Left ventricle myocardium superior (tissue), 1 donor: ENCODE measurements at regions not wholly inside any gene's neighbourhood (a gene's known extent, or its start where the extent isn't known, plus 50 kb on each side); places are given as distances from the start of the nearest gene placed in this dataset.

ENCODE experiments used
- ATAC-seq: fragments of 200-7000 bp; cut with Tn5 transposase; one replicate; pipeline ENCODE4 v1.9.1; 2020; ENCODE audit warnings: mild to moderate bottlenecking, moderate library complexity
- DNase-seq: peaks from one replicate; pipeline ENCODE4 v3.0.0-alpha.2; 2020
- intact Hi-C: fragments of 100-400 bp; cut with micrococcal nuclease; formaldehyde crosslinking; loops from one replicate; pipeline ENCODE4 v1.11.0; 2022
- donor health status: DM: no; HTN: yes; CAD: no; lungs with severe emphysema.

DNA sequence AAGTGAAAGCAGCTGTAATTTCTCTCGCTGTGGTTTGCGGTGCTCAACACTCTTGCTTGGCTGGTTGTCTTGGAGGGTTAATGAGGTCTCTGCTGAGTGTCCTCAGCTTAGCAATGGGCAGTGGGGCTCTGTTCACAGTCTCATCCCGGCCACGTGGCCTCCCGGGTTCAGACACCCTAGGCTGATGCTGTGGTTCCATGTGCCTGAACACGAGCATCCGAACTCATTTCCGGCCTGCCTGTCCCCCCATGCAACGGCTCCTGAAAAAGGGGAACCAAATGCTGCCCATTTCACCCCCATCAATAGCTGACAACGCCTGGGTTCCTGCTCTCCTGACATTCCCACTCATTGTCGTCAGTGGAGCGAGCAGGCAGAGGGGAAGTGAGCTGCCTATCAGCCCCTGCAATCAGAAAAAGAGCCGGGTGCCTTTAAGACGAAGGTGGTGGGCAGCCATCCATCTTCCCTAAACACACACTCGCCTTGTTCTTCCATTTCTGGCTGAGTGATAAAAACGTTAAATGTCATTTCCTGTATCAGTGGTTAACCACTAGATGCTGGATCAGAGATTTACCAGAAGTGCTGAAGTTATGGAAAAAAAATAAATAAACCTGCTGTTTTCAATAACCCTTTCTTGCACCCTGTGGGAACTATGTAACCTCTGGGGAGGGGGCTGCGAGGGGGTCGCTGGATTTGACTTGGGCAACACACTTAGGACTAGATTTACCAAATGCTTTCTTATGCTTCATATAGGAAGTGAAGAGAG lies 60.3 kb upstream of the BCL2L14 start:
- DNase-seq (peak; percentile 57), ATAC-seq (peak; percentile 76)
- intact Hi-C loops: no loop called here

DNA sequence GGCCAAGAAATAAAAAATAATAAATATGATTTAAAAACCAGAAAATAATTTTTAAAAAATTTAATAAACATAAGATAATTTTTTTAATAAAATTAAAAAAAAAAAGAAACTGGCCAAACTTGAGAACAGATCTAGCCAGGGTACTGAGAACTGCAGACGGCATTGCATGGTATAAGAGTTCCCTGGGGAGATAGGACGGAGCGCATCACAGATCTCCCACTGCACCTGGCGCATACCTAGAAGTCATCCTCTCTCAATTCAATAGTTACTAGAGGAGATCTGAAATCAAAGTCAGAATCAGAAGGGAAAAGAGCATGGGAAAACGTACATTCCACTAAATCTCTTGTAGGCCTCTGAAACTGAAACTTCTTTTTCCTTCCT lies 58.9 kb upstream of the BCL2L14 start:
- intact Hi-C loops: no loop called here
- ATAC-seq (no peak), DNase-seq (no peak)

DNA sequence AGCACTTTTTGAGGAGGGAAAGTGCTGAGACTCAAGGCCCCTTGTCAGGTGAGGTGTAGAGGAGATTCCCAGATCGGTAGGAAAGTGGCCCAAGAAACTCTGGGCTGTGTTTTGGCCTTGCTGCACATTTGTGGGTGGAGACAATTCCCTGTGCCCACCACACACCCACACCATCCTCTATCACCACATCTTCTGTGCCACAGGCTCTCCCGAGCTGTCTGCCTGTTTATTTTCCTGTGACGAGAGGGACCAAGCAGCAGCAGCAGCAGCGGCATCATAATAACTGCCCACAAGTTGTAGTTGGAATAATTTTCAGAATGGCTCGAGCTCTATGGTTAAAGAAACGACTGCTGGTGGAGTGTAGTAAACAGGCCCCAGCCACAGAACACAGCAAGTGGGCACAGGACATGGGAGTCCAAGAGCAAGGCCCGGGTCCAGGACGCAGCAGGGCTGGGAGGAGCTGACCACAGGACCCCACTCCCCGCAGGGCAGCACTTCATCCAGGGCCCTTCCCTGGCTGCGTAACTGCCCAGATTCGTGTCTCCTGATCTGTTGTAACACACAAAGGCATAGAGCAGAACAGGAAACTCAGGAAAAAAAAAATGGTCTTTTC lies 55.6 kb upstream of the BCL2L14 start:
- intact Hi-C loops: no loop called here
- DNase-seq (no peak), ATAC-seq (no peak)

DNA sequence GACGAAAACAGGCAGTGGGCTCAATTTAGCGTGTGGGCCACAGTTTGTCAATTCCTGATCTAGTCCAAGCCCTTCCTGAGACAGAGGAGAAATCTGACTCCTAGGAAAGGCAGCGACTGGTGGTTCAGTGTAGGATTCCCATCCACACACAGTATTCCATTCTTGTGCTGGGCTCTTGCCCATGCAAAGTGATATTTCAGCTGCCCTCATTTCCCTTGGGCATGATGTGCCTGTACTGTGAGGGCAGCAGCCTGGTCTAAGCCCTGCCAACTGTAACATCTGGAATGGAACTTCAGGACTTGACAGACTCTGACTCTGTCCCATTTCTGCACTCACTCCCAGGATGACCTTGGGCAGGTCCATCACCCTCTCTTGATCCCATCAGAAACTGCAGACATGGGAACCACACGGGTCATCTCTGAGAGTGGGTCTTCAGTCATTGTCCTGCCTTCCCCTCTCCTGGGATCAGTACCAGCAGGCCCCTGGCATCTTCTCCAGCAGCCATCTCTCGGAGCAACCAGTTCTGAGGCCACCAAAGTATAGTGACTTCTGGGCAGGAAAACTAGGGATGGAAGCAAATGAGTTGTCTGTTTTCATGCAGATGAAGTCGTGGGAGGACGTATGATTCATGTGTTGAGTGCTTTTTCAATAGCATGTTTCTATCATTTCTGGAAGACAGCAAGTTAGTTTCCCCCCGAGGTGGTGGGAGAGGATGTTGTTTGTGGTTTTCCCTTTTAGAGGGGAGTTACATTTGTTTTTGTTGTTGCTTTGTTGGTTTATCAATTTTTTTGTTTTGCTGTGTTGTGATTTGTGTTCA lies 54.2 kb upstream of the BCL2L14 start:
- peak; percentile 40 for ATAC-seq
- DNase-seq: no peak
- intact Hi-C loops: no loop called here

DNA sequence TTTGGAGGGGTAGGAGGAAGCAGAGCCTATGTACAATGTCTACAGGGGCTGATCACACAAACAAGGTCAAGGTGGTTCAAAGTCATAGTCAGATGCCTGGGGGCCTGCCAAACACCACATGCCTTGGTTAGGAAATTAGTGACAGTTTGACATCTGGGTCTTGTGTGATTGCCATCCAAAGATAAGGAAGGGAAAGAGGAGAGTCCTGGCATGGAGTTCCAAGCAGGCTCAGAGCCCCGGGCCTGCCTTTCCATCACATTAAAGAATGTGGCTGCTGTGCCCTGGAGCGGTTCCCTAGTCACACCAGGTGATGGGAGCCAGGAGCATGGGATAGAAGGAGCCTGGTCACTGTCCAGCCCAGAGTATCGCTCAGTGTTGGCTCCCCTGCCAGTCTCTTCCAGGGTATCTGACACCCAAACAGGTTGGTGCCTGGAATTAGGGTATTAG lies 53.6 kb upstream of the BCL2L14 start:
- ATAC-seq (peak; percentile 88), DNase-seq (peak; percentile 47)
- intact Hi-C loops: no loop called here

DNA sequence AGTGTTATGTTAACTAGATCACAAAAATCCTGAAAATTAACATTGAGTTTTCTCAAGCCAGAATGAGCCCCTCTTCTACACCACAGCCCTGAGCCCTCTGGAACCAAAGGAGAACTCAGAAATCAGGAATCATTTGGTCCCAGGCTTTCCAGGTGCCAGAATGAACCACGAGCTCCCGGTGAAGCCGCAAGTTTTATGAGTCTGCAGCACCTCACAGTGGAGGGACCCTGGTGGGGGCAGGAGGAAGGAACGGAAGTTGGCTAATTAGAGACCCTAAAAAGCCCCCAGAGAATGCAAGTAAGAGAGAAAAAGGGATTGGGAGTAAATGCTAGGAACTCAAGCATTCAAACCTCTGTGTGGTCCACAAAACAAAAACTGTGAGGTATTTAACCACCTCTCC lies 52.9 kb upstream of the BCL2L14 start:
- peak; percentile 62 for ATAC-seq
- intact Hi-C loops: no loop called here
- no peak for DNase-seq

DNA sequence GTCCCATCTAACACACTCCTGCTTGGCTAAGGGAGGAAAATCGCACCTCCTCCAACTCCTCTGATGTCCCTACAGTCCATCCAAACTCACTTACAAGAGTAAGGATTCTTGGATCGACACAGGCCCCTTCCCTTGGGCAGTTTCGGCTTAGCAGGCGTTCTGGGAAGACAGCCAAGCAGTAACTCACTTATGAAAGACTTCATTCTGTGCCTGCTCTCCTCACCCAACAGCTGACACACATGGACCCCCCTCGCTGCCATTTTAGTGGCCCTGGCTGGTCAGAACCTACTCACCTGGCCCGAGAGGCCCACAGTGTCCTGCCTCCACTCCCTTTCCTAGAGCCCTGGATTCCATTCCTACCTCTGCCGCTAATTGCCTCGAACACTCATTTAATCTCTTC lies 52.3 kb upstream of the BCL2L14 start:
- peak; percentile 50 for ATAC-seq
- intact Hi-C loops: no loop called here
- no peak for DNase-seq

DNA sequence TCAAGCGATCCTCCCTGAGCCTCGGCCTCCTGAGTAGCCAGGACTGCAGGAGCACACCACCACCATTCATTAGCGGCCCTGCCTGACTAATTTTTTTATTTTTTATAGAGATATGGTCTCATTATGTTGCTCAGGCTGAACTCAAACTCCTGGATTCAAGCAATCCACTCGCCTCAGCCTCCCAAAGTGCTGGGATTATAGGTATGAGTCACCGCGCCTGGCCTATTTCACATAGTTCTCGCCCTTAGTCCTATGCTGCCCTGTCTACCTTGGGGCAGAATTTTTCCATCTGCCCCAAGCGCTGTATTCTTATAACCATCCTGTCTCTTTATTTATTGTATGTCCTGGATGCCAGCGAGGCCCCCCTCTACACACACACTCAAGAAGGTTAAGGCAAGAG lies 50.9 kb upstream of the BCL2L14 start:
- ATAC-seq (no peak), DNase-seq (no peak)
- intact Hi-C loops: no loop called here

DNA sequence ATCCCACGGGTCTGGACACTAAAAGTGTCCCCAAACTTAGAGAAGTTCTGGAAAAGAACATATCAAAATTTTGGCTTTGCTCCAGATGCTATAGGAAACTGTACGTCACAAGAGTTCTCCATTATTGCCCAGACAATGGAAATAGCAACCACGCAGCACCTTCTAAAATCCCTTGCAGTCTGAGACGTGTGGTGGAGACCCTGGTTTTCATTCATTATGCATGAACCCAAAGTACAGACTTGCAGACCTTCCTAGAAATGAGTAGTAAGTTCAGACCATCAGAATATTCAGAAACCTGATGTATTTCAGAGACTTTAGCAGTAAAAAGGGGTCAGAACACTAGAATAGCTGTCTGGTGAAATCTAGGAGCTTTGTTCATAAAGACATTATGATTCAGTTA lies 50.0 kb upstream of the BCL2L14 start:
- intact Hi-C loops: no loop called here
- ATAC-seq (no peak), DNase-seq (no peak)
